MM.1S (cell line): ENCODE measurements at regions not wholly inside any gene's neighbourhood (a gene's known extent, or its start where the extent isn't known, plus 50 kb on each side); places are given as distances from the start of the nearest gene placed in this dataset.

Experiments used
- DNase-seq: peaks from one replicate; pipeline ENCODE4 v3.0.0-alpha.2; 2015
- H2AFZ ChIP-seq: fragments of 300-600 bp; sonication (generic); 2 replicates; pipeline ENCODE4 v1.6.0; 2016; ENCODE audit warnings: antibody characterized with exemption, low read length
- H3F3A ChIP-seq: fragments of 300-600 bp; sonication (generic); 2 replicates; pipeline ENCODE4 v1.6.1; 2016; ENCODE audit warnings: mild to moderate bottlenecking, antibody characterized with exemption, low read length, moderate library complexity, mixed read lengths; ENCODE audit not compliant: insufficient read depth
- H3K27ac ChIP-seq: fragments of 300-600 bp; sonication (generic); 2 replicates; pipeline ENCODE4 v1.5.1; 2016; ENCODE audit warnings: mild to moderate bottlenecking, low read length
- H3K27me3 ChIP-seq: fragments of 300-600 bp; sonication (generic); replicated peaks from 2 replicates; pipeline ENCODE4 v1.6.0; 2016; ENCODE audit warnings: low read length; ENCODE audit not compliant: insufficient read depth
- H3K36me3 ChIP-seq: fragments of 300-600 bp; sonication (generic); replicated peaks from 2 replicates; pipeline ENCODE4 v1.6.1; 2016; ENCODE audit warnings: mild to moderate bottlenecking, low read length, mixed read lengths; ENCODE audit not compliant: insufficient read depth
- H3K4me1 ChIP-seq: fragments of 300-600 bp; sonication (generic); 2 replicates; pipeline ENCODE4 v1.6.1; 2016; ENCODE audit warnings: low read length, mixed read lengths
- H3K4me2 ChIP-seq: fragments of 300-600 bp; sonication (generic); 2 replicates; pipeline ENCODE4 v1.6.0; 2016; ENCODE audit warnings: low read depth, low read length
- H3K4me3 ChIP-seq: fragments of 300-600 bp; sonication (generic); 2 replicates; pipeline ENCODE4 v1.5.1; 2016; ENCODE audit warnings: low read length, mixed read lengths
- H3K79me2 ChIP-seq: fragments of 300-600 bp; sonication (generic); 2 replicates; pipeline ENCODE4 v1.6.1; 2016; ENCODE audit warnings: mixed run types, low read length, mixed read lengths
- H3K9ac ChIP-seq: fragments of 300-600 bp; sonication (generic); 2 replicates; pipeline ENCODE4 v1.6.1; 2016; ENCODE audit warnings: low read length, mixed read lengths
- H3K9me2 ChIP-seq: fragments of 300-600 bp; sonication (generic); replicated peaks from 2 replicates; pipeline ENCODE4 v1.6.1; 2016; ENCODE audit warnings: mild to moderate bottlenecking, low read length, mixed read lengths; ENCODE audit not compliant: insufficient read depth
- H3K9me3 ChIP-seq: fragments of 300-600 bp; sonication (generic); replicated peaks from 2 replicates; pipeline ENCODE4 v1.6.1; 2016; ENCODE audit warnings: mild to moderate bottlenecking, low read length, mixed read lengths; ENCODE audit not compliant: insufficient read depth
- H4K20me1 ChIP-seq: fragments of 300-600 bp; sonication (generic); 2 replicates; pipeline ENCODE4 v1.6.1; 2016; ENCODE audit warnings: mild to moderate bottlenecking, low read length, moderate library complexity, mixed read lengths; ENCODE audit not compliant: insufficient read depth
- EZH2 ChIP-seq: fragments of 300-600 bp; sonication (generic); optimal IDR thresholded peaks from 2 replicates; pipeline ENCODE3; 2017; ENCODE audit warnings: low read depth, mild to moderate bottlenecking, antibody characterized with exemption, low read length, mixed read lengths
- EZH2phosphoT487 ChIP-seq: fragments of 300-600 bp; sonication (generic); IDR thresholded peaks from 2 replicates; pipeline ENCODE4 v1.6.1; 2018; ENCODE audit warnings: antibody characterized with exemption, low read length
- TF ChIP-seq, protein P1 (sequence below): fragments of 300-600 bp; sonication (generic); IDR thresholded peaks from 2 replicates; pipeline ENCODE4 v1.5.1; 2016; ENCODE audit warnings: antibody characterized with exemption, low read length, mixed read lengths

DNA sequence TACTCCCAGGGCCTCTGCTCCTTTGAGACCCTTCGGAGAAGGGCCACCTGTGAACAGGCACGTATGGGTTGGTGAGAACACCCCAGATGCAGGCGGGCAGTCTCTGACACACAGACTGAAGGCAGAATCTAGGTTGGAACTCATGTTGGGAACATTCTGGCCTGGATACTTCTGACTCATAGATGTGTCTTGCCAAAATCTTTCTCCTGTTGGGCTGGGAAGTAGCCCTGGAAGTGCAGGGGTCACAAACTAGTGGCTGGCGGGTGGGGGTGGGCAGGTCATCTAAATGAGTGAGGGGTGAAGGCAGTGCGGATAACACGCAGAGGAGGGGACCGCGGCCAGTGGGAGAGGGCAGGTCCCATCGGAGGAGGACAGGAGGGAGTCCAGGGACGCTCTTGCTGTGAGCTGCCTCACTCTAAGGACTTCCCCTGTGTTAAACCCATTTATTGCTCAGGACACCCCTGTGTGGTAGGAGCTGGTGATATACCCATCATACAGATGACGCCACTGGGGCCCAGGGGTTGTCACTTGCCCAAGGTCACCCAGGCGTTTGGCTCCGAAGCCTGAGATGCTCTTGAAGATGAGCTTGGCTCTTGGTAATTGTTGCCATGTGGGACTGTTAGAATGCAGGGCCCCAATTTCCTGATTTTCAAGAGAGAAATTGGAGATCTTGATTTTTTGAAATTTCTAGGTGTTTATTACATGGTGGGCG is 181.0 kb downstream of the PTPRU start:
- Histone ChIP-seq H3K4me1 (no peaks in the 10 kb centered on the region), H3K4me3 (no peak overlapping the region), H3K27me3 (peaks cover 83% of the 10 kb centered on the region), H3K4me2 (no peak overlapping the region), H3K36me3 (no peaks in the 10 kb centered on the region), H3F3A (no peaks in the 10 kb centered on the region), H2AFZ (no peak overlapping the region), H3K9me2 (no peaks in the 10 kb centered on the region), H3K9ac (no peak overlapping the region), H3K79me2 (no peaks in the 10 kb centered on the region), H4K20me1 (no peaks in the 10 kb centered on the region), H3K9me3 (no peaks in the 10 kb centered on the region), H3K27ac (no peak overlapping the region)
- no peak for DNase-seq
- TF ChIP-seq EZH2: no peak
- TF ChIP-seq, protein P1, sequence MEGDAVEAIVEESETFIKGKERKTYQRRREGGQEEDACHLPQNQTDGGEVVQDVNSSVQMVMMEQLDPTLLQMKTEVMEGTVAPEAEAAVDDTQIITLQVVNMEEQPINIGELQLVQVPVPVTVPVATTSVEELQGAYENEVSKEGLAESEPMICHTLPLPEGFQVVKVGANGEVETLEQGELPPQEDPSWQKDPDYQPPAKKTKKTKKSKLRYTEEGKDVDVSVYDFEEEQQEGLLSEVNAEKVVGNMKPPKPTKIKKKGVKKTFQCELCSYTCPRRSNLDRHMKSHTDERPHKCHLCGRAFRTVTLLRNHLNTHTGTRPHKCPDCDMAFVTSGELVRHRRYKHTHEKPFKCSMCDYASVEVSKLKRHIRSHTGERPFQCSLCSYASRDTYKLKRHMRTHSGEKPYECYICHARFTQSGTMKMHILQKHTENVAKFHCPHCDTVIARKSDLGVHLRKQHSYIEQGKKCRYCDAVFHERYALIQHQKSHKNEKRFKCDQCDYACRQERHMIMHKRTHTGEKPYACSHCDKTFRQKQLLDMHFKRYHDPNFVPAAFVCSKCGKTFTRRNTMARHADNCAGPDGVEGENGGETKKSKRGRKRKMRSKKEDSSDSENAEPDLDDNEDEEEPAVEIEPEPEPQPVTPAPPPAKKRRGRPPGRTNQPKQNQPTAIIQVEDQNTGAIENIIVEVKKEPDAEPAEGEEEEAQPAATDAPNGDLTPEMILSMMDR: no peak

DNA sequence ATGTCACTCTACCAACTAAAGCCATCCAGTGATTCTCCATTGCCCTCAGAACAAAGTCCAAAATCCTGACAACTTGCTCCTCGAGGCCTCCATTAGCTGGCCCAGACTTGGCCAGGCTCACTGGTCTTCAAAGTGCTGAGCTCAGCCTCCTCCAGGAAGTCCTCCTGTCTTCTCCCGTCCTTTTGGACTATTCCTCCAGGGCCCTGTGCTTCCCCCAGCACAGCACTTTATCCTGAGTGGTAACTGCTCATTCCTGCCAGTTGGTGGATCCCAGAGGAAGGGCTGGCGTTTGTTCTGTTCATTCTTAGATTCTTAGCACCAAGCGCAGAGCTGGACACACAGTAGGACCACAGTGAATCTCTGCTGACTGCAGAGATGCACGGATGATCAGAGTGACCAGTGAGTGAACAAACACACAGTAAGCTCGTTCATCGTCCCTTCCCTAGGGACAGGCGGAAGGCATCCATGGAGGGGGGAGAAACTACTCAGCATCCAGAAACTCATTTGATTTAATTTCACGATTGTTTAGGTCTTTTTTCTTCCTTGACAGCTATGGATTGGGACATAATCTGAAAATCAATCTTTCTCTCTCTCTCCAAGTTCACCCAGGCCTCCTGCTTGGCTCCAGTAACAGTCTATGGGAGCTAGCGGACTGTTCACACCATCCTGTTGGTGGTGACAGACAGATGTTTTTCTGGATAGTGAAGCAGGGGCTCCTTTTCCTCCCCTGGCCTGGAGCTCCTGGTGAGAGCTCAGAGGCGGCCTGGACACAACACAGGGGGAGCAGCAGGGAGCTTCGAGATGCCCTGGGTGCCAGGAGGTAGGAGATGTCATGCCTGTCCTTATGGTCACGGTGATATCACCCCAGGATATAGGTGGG is 180.2 kb downstream of the PTPRU start:
- Histone ChIP-seq H3K4me2 (no peak overlapping the region), H3K4me3 (no peak overlapping the region), H3K9me2 (no peaks in the 10 kb centered on the region), H3K9ac (no peak overlapping the region), H3K79me2 (no peaks in the 10 kb centered on the region), H4K20me1 (no peaks in the 10 kb centered on the region), H3K9me3 (no peaks in the 10 kb centered on the region), H3K36me3 (no peaks in the 10 kb centered on the region), H2AFZ (no peak overlapping the region), H3K27me3 (peaks cover 87% of the 10 kb centered on the region), H3K27ac (no peak overlapping the region), H3K4me1 (no peaks in the 10 kb centered on the region), H3F3A (no peaks in the 10 kb centered on the region)
- DNase-seq: no peak
- TF ChIP-seq, protein P1: no peak
- no peak for TF ChIP-seq EZH2phosphoT487

GRCh38 chr1:29415861-29416260 is 179.5 kb downstream of the PTPRU start:
- DNase-seq: no peak
- Histone ChIP-seq H3K9me3 (no peaks in the 10 kb centered on the region), H3K4me1 (no peaks in the 10 kb centered on the region; the same call in 1 of the 2 replicates), H3K79me2 (no peaks in the 10 kb centered on the region), H3K9me2 (no peaks in the 10 kb centered on the region), H3K27me3 (peaks cover 89% of the 10 kb centered on the region), H3K4me3 (no peak overlapping the region), H4K20me1 (no peaks in the 10 kb centered on the region), H3K36me3 (no peaks in the 10 kb centered on the region), H3K9ac (no peak overlapping the region), H3F3A (no peaks in the 10 kb centered on the region; the same call in 1 of the 2 replicates), H3K4me2 (no peak overlapping the region), H2AFZ (no peak overlapping the region), H3K27ac (no peak overlapping the region)
- TF ChIP-seq, protein P1: 0 out of 2 replicates have a peak, but pooled peaks have one; percentile 2
- no peak for TF ChIP-seq EZH2
- no peak for TF ChIP-seq EZH2phosphoT487
